GM23248 (cell line): ENCODE measurements at regions not wholly inside any gene's neighbourhood (a gene's known extent, or its start where the extent isn't known, plus 50 kb on each side); places are given as distances from the start of the nearest gene placed in this dataset.

Experiments used
- EZH2 ChIP-seq: fragments of 200-600 bp; sonication (generic); IDR thresholded peaks from 2 replicates; pipeline ENCODE4 v1.6.1; 2018; ENCODE audit warnings: antibody characterized with exemption, mild to moderate bottlenecking; ENCODE audit not compliant: insufficient read depth, poor library complexity, severe bottlenecking
- EZH2phosphoT487 ChIP-seq: fragments of 200-600 bp; sonication (generic); IDR thresholded peaks from 2 replicates; pipeline ENCODE4 v1.6.1; 2018; ENCODE audit warnings: antibody characterized with exemption, moderate library complexity, mild to moderate bottlenecking, low read depth; ENCODE audit not compliant: insufficient read depth

DNA sequence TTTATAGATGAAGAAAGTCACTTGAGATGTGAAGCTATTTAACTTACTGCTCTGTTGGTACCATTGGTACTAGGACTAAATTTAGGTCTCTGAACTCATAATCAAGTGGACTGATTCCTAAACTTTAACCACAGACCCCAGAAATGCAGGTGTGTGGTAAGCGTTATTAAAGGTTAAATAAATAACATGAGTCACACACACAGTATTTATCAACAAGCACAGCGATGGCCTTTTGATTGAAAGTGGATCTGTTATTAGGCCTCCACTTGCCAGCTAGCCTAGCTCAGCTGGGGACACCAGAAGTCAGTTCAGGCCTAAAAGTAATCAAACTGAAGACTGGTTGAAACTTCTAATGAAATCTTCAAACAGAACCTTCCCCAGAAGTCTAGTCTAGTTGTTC lies 161.3 kb upstream of the DPP10 start:
- TF ChIP-seq EZH2 (no peak), EZH2phosphoT487 (no peak)
